ENCODE measurements at regions not wholly inside any gene's neighbourhood (a gene's known extent, or its start where the extent isn't known, plus 50 kb on each side); places are given as distances from the start of the nearest gene placed in this dataset.

GRCh38 chr10:118918116-118918515 is 111.4 kb upstream of the NANOS1 start:
- in situ Hi-C loops (cut with HindIII; ENCODE audit: low pct_ligation_motif_present, low sequenced_read_pairs): no loop called here
- DNase-seq: no peak
- Histone ChIP-seq H3K4me3 (ENCODE audit: low read depth, low read length) (no peak overlapping the region), H3K36me3 (replicated peaks) (no peaks in the 10 kb centered on the region), H3K27me3 (replicated peaks) (no peaks in the 10 kb centered on the region), H3K27ac (no peak overlapping the region)
- no peak for TF ChIP-seq CTCF (IDR thresholded peaks at IDR 0.05; ENCODE audit: low read depth, low read length, missing control alignments)

- no peaks in the 10 kb centered on the region for H3K36me3 ChIP-seq (replicated peaks)
- in situ Hi-C loops (cut with HindIII; ENCODE audit: low pct_ligation_motif_present, low sequenced_read_pairs): no loop called here
- H3K4me3 ChIP-seq (ENCODE audit: low read depth, low read length): no peak overlapping the region
- no peaks in the 10 kb centered on the region for H3K27me3 ChIP-seq (replicated peaks)
- DNase-seq: no peak
- H3K27ac ChIP-seq: no peak overlapping the region
- TF ChIP-seq CTCF (IDR thresholded peaks at IDR 0.05; ENCODE audit: low read depth, low read length, missing control alignments): no peak
These were observed 110.9 kb upstream of the NANOS1 start for GRCh38 chr10:118918587-118918986.

GRCh38 chr10:118920206-118920605 is 109.3 kb upstream of the NANOS1 start:
- TF ChIP-seq CTCF (IDR thresholded peaks at IDR 0.05; ENCODE audit: low read depth, low read length, missing control alignments): no peak
- no peaks in the 10 kb centered on the region for H3K27me3 ChIP-seq (replicated peaks)
- no peaks in the 10 kb centered on the region for H3K36me3 ChIP-seq (replicated peaks)
- no peak overlapping the region for H3K4me3 ChIP-seq (ENCODE audit: low read depth, low read length)
- in situ Hi-C loops (cut with HindIII; ENCODE audit: low pct_ligation_motif_present, low sequenced_read_pairs): no loop called here
- no peak overlapping the region for H3K27ac ChIP-seq
- DNase-seq: no peak

- H3K27ac ChIP-seq: no peak overlapping the region
- no peaks in the 10 kb centered on the region for H3K36me3 ChIP-seq (replicated peaks)
- in situ Hi-C loops (cut with HindIII; ENCODE audit: low pct_ligation_motif_present, low sequenced_read_pairs): no loop called here
- H3K4me3 ChIP-seq (ENCODE audit: low read depth, low read length): no peak overlapping the region
- no peak for TF ChIP-seq CTCF (IDR thresholded peaks at IDR 0.05; ENCODE audit: low read depth, low read length, missing control alignments)
- no peaks in the 10 kb centered on the region for H3K27me3 ChIP-seq (replicated peaks)
- DNase-seq: no peak
These were observed 107.3 kb upstream of the NANOS1 start for GRCh38 chr10:118922226-118922625.

GRCh38 chr10:118922972-118923371 is 106.5 kb upstream of the NANOS1 start:
- in situ Hi-C loops (cut with HindIII; ENCODE audit: low pct_ligation_motif_present, low sequenced_read_pairs): no loop called here
- Histone ChIP-seq H3K27ac (no peak overlapping the region), H3K27me3 (replicated peaks) (no peaks in the 10 kb centered on the region), H3K36me3 (replicated peaks) (no peaks in the 10 kb centered on the region), H3K4me3 (ENCODE audit: low read depth, low read length) (no peak overlapping the region)
- no peak for DNase-seq
- no peak for TF ChIP-seq CTCF (IDR thresholded peaks at IDR 0.05; ENCODE audit: low read depth, low read length, missing control alignments)

- DNase-seq: no peak
- Histone ChIP-seq H3K4me3 (ENCODE audit: low read depth, low read length) (no peak overlapping the region), H3K36me3 (replicated peaks) (no peaks in the 10 kb centered on the region), H3K27ac (no peak overlapping the region), H3K27me3 (replicated peaks) (no peaks in the 10 kb centered on the region)
- no peak for TF ChIP-seq CTCF (IDR thresholded peaks at IDR 0.05; ENCODE audit: low read depth, low read length, missing control alignments)
- in situ Hi-C loops (cut with HindIII; ENCODE audit: low pct_ligation_motif_present, low sequenced_read_pairs): no loop called here
These were observed 105.0 kb upstream of the NANOS1 start for GRCh38 chr10:118924493-118924892.
